ENCODE measurements at regions not wholly inside any gene's neighbourhood (a gene's known extent, or its start where the extent isn't known, plus 50 kb on each side); places are given as distances from the start of the nearest gene placed in this dataset.
"Not testable (repeated sequence)": the region's sequence is repeated elsewhere in the genome, so short reads cannot be mapped to it uniquely, and the experiment has no call there.

DNA sequence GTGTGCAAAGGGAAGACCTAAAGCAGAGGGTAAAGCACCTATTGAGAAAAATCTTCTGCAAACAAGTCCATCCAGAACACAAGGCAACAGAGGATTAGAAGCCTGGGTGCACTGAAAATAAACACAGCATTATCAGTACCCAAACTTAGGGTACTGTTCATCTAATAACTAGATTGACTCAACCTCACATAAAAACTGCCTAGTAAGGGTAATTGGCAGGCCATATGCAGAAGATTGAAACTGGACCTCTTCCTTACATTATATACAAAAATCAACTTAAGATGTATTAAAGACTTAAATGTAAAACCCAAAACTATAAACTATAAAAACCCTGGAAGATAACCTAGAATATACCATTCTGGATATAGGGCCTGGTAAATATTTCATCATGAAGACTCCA lies 91.2 kb upstream of the SIRPG start:
- H3K4me1 Mint-ChIP-seq (ENCODE audit: low read depth) = no peaks in the 10 kb centered on the region
- H3K27ac Mint-ChIP-seq = no peak overlapping the region
- CTCF ChIA-PET = interaction anchor here (0.6 to 2.8 kb wide), 2 partner anchors 11 to 16 kb away, joined by 3 to 11 read pairs; no protein-coding TSS in a partner anchor

DNA sequence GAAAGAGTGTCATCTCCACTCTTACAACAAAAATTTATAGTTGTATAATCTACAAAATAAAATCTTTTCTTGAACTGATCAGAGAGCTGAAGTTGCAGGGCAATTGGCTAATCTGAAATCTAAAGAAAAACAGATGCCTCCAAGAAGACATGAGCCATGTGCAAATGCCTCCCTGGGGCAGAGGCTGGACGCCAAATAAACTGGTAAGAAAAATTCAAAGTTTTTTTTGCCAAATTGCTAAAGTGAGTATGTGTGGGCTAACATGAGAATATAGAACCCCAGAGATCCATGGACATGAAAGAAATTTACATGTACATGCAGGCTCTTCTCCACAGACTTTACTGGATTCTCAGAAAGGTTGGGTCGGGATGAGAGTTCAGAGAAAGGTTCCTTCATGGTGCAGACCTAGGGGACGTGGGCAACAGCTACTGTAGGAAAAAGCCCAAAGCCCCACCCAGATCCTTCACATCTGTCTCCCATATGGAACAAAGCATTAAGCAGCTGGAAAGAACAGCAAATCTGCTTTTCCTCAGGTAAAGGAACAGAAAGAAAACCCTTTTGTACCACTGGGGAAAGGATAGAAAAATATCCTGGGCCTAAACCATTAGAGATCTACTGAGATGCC lies 90.5 kb upstream of the SIRPG start:
- no peaks in the 10 kb centered on the region for H3K4me1 Mint-ChIP-seq (ENCODE audit: low read depth)
- intact Hi-C loops (cut with micrococcal nuclease) = no loop called here
- TF ChIP-seq, protein P1, sequence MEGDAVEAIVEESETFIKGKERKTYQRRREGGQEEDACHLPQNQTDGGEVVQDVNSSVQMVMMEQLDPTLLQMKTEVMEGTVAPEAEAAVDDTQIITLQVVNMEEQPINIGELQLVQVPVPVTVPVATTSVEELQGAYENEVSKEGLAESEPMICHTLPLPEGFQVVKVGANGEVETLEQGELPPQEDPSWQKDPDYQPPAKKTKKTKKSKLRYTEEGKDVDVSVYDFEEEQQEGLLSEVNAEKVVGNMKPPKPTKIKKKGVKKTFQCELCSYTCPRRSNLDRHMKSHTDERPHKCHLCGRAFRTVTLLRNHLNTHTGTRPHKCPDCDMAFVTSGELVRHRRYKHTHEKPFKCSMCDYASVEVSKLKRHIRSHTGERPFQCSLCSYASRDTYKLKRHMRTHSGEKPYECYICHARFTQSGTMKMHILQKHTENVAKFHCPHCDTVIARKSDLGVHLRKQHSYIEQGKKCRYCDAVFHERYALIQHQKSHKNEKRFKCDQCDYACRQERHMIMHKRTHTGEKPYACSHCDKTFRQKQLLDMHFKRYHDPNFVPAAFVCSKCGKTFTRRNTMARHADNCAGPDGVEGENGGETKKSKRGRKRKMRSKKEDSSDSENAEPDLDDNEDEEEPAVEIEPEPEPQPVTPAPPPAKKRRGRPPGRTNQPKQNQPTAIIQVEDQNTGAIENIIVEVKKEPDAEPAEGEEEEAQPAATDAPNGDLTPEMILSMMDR (IDR thresholded peaks at IDR 0.05) = no peak
- ATAC-seq = no peak
- no peaks in the 10 kb centered on the region for H3K36me3 Mint-ChIP-seq (ENCODE audit: low read depth)
- POLR2A ChIA-PET = no interaction called here
- peaks cover 6% of the 10 kb centered on the region for H3K9me3 Mint-ChIP-seq
- no peak overlapping the region for H3K4me3 Mint-ChIP-seq
- H3K27me3 Mint-ChIP-seq = no peaks in the 10 kb centered on the region
- H3K27ac Mint-ChIP-seq = no peak overlapping the region
- CTCF ChIA-PET = interaction anchor here (0.6 to 2.8 kb wide), 2 partner anchors 10 to 17 kb away, joined by 3 to 11 read pairs; no protein-coding TSS in a partner anchor
- no peak for DNase-seq

More for the DNA sequence above, 91.2 kb upstream of the SIRPG start:
- Mint-ChIP-seq H3K36me3 (ENCODE audit: low read depth) (no peaks in the 10 kb centered on the region), H3K4me3 (no peak overlapping the region), H3K9me3 (peaks cover 6% of the 10 kb centered on the region), H3K27me3 (no peaks in the 10 kb centered on the region)
- TF ChIP-seq, protein P1 (IDR thresholded peaks at IDR 0.05) = no peak
- POLR2A ChIA-PET = no interaction called here
- no peak for DNase-seq
- intact Hi-C loops (cut with micrococcal nuclease) = no loop called here
- ATAC-seq = no peak

DNA sequence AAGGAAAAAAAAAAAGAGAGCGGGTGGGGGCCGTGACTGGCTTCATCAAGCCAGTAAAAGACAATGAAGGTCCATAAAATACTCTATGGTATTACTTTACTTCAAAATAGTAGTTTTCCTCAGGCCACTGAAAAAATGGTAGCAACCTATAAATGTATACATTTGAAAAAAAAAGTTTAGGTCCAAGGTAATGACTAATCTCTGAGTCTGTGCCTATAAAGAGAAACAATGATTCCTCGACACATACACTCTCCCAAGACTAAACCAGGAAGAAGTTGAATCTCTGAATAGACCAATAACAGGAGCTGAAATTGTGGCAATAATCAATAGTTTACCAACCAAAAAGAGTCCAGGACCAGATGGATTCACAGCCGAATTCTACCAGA lies 84.5 kb upstream of the SIRPG start:
- CTCF ChIA-PET; DNase-seq; H3K27ac Mint-ChIP-seq; H3K4me3 Mint-ChIP-seq; H3K9me3 Mint-ChIP-seq; POLR2A ChIA-PET; H3K27me3 Mint-ChIP-seq; H3K4me1 Mint-ChIP-seq (ENCODE audit: low read depth); intact Hi-C loops (cut with micrococcal nuclease); H3K36me3 Mint-ChIP-seq (ENCODE audit: low read depth); ATAC-seq: not testable (repeated sequence)

DNA sequence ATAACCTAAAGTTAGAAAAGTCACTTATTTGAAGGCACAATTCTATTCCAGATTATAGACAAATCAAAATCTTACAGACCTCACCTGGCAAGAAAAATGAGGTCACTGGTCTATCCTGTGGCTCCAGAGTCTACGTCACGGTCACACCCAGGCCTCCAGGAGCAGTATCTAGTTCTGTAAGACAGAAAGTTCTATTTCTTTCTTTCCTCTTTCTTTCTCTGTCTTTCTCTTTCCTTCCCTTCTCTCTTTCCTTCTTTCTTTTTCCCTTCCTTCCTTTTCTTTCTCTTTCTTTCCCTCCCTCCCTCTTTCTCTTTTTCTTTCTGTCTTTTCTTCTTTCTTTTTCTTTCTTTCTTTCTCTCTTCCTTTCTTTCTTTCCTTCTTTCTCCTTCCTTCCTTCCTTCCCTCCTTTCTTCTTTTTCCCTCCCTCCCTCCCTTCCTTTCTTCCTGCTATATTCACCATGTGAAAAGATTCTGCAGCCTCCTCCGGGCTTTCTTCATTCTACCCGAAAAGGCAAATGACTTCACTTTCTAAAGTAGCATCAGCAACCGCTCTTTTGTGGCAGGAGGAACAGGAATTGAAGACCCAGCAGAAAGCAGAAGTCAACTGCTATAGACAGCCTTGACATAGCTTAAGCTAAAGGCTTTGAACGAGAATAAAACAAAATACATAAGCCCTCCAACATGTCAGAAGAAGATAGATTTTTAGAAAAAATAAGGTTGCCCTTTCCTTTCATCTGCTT lies 83.9 kb upstream of the SIRPG start:
- TF ChIP-seq, protein P1 (IDR thresholded peaks at IDR 0.05) = no peak
- peaks cover 4% of the 10 kb centered on the region for H3K4me1 Mint-ChIP-seq (ENCODE audit: low read depth)
- CTCF ChIA-PET = interaction anchor here (1.4 to 2.8 kb wide), 3 partner anchors 35 to 186 kb away, joined by 3 to 15 read pairs (median 7); no protein-coding TSS in a partner anchor
- H3K27me3 Mint-ChIP-seq = peaks cover 4% of the 10 kb centered on the region
- intact Hi-C loops (cut with micrococcal nuclease) = no loop called here
- no peak overlapping the region for H3K4me3 Mint-ChIP-seq
- H3K36me3 Mint-ChIP-seq (ENCODE audit: low read depth) = no peaks in the 10 kb centered on the region
- no peak for DNase-seq
- POLR2A ChIA-PET = interaction anchor here (1.5 kb wide), 1 partner anchor 118 kb away, joined by 3 read pairs; no protein-coding TSS in a partner anchor
- no peak overlapping the region for H3K27ac Mint-ChIP-seq
- no peaks in the 10 kb centered on the region for H3K9me3 Mint-ChIP-seq
- no peak for ATAC-seq

DNA sequence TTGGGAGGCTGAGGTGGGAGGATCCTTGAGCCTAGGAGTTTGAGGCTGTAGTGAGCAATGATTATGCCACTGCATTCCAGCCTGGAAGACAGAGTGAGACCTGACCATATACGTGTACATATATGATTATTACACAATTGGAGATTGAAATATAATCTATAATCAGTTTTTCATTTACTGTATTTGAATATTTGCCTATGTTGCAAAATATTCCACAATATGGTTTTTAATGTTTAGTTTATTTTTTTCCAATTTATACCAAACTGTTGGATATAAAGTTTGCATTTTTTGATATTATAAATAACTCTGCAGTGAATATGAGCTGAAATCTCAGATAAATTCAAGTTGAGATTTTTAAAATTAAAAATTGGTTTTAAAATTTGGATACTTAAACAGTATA lies 79.6 kb upstream of the SIRPG start:
- peaks cover 6% of the 10 kb centered on the region for H3K36me3 Mint-ChIP-seq (ENCODE audit: low read depth)
- no peak overlapping the region for H3K4me3 Mint-ChIP-seq
- TF ChIP-seq, protein P1 (IDR thresholded peaks at IDR 0.05) = no peak
- H3K4me1 Mint-ChIP-seq (ENCODE audit: low read depth) = peaks cover 29% of the 10 kb centered on the region
- POLR2A ChIA-PET = no interaction called here
- H3K27me3 Mint-ChIP-seq = peaks cover 4% of the 10 kb centered on the region
- H3K9me3 Mint-ChIP-seq = no peaks in the 10 kb centered on the region
- no peak overlapping the region for H3K27ac Mint-ChIP-seq
- intact Hi-C loops (cut with micrococcal nuclease) = loop anchor here (10.0 kb wide), 2 partner anchors 202 to 232 kb away; no protein-coding TSS in a partner anchor
- DNase-seq (no peak), ATAC-seq (no peak)
- CTCF ChIA-PET = interaction anchor here (1.0 to 1.7 kb wide), 5 partner anchors 12 to 233 kb away, joined by 3 to 10 read pairs (median 3); no protein-coding TSS in a partner anchor

Data from activated CD8-positive, alpha-beta T cell treated with anti-CD3 and anti-CD28 coated beads for 36 hours (primary cell).